GM18867 (cell line): ENCODE measurements at regions not wholly inside any gene's neighbourhood (a gene's known extent, or its start where the extent isn't known, plus 50 kb on each side); places are given as distances from the start of the nearest gene placed in this dataset.

ENCODE experiments used
- ATAC-seq: cut with Tn5 transposase; IDR thresholded peaks from one replicate; pipeline ENCODE4 v1.9.1; 2021; ENCODE audit warnings: mild to moderate bottlenecking, moderate library complexity; ENCODE audit not compliant: unreplicated experiment

DNA sequence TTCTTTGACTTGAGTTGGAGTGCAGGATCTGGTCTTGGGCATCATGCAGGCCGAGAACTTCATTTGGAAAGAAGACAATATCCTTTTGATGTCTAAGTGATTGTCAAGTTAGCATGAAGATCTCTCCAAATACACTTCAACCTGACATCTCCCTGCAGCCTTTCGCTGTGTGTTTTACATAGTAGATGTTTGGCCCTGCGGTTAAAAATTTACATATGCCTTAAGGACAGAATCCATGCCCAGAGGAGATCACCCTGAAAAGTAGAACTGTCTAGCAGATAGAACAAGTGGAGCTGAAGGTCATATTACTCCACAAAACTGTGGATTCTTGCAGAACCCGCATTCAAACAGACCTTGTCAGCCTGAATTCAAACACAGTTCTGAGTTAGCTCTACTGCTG, 409.9 kb downstream of the LPIN1 start:
- ATAC-seq = no peak

- ATAC-seq = no peak
Measured at GRCh38 chr2:12161085-12161484, 414.7 kb downstream of the LPIN1 start.

DNA sequence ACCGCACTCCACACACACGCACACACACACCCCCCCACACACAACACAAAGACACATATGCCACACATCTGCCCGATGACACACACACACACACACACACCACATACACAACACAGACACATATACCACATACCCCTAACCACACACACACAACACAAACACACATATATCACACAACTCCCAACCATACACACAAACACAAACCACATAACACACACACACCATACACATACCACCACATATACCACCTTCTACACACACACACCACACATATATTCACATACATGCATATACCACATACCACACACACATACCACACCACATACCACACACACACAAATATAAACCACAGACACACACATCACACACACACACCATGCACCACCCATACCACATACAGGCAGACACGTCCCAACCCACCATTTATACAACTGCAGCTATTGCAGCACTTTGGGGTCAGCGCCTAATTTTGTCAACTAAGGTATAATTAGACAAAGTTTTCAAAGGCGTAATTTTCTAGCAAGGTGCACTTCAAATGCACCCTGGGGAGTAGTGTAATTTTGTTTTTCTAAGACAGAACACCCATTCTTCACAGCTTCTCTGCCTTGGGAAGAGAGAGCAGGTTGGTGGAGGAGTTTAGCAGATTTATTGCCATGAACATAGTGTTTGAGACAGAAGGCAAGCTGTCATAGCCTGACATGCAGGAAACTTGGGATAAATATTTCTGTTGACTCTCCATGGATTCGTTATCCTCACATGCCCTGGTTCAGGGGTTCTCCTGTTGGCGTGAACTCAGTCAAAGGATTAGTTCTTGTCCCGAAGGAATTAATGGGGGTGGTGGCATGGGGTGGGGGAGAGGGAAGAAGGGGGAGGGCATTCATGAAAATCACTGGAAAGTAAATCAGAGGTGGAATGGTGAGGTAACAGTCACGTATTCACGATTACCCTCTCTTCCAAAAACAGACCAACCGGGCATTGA, 416.1 kb downstream of the LPIN1 start:
- no peak for ATAC-seq

DNA sequence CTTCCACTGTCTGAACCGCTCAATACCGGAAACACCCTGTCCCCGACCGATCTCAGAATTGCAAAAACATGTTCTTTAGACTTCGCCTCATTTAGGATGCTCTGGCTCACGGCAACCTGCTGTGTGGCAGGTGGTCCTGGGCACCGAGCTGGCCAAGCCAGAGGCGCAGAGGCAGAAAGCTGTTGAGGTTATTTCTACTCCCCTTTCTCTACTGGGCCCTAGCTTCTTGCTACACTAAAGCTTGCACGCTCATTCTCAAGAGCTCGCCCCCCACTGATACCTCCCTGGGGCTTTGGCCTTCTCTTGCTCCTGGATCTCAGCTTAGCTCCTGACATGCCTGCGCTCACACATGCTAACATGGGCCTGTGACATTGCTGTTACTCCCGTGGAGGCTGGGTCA, 417.4 kb downstream of the LPIN1 start:
- no peak for ATAC-seq

DNA sequence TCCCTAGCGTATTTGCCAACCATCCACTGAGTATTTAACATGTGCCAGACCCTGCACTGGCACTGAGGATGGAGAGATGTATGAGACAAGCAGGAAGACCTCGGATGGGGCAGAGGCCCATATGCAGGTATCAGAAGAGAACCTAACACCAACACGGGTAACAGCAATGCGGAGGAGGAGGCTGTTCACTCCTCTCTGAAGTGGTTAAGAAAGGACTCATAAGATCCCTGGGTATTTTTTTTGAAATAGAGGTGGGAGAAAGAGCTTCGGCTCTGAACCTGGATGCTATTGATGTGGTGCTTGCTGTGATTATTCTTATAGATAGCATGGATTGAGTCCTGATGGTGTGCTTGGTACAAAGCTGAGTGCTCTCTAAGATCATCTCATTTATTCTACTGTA, 418.3 kb downstream of the LPIN1 start:
- ATAC-seq = no peak

- ATAC-seq = no peak
Measured at GRCh38 chr2:12167525-12168317, 421.3 kb downstream of the LPIN1 start.

DNA sequence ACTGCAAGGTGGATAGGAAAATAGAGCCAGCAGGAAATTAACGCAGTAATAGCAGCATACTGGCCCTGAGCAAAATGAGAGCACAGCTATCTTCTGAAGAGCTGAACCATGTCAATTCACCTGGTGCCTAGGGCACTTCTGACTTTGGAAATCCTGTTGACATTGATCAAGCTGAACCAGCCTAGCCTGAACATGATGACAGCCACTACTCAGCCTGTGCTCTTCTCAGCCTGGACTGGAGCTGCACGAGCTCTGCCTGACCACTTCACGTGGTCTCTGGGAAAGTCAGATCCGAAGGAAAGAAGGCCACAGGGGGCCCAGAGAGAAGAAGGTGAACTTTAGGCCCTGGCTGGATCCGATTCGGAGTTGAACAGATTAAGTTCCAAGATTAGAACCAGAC, 421.9 kb downstream of the LPIN1 start:
- no peak for ATAC-seq

- ATAC-seq = no peak
Measured at GRCh38 chr2:12168791-12169388, 422.5 kb downstream of the LPIN1 start.

GRCh38 chr2:12169721-12170120, 423.3 kb downstream of the LPIN1 start:
- no peak for ATAC-seq

GRCh38 chr2:12170121-12170520, 423.7 kb downstream of the LPIN1 start:
- ATAC-seq = no peak

GRCh38 chr2:12173271-12173942, 427.0 kb downstream of the LPIN1 start:
- ATAC-seq = no peak

GRCh38 chr2:12173943-12174340, 427.5 kb downstream of the LPIN1 start:
- no peak for ATAC-seq

DNA sequence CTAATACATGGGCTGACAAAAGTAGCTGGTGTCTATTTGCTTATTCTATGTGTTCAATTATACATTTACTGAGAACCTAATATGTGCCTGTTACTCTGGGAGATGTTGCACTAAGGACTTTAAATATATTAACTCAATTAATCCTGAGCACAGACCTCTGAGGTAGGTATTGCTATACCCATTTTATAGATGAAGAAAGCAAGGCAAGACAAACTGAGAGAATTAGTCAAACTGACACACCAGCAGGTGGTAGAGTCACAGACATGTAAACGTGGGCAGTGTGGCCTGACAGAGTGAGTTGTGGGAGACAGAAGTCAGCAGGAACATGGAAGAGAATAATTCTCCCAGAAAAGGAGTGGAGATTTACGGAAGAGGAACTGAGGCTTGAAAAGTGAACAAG, 428.9 kb downstream of the LPIN1 start:
- ATAC-seq = no peak

DNA sequence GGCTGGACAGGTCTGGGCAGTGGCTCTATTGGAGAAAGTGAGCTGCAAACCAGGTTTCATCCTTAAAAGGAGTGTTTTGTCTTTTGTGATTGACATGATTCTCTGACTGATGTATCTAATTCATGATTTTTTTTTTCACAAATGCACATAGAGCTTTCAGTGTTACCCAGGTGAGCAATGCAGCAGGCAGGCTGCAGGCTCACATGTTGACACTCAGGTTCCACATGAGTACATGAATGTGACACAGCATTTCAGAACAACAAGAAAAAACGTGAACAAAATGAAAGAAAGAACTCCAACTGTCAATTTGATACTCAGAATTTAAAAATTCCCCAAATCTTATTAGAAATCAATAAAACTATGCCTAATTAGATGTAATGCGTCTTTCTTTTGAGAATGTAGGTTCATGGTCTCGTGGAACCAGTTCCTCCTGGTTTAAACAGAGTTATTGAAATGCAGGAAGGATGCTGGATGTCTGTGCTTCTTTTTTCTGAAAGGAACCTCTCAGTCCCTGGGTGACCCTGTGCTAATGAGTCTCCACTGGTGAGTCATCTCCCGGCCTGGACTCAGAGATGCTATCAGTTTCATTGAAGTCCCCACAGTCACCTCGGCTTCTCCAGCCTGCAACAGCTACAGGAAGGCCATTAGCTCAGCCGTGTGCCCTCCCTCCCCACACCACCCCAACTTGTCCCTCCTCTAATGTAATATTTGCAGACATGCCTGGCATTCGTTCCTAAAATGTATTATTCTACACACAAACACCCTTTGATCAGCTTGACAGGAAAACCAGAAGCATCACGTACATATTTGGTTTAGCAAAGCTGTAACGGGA, 430.4 kb downstream of the LPIN1 start:
- peak; percentile 88 for ATAC-seq

- peak; percentile 69 for ATAC-seq
Measured at GRCh38 chr2:12177455-12178288, 431.2 kb downstream of the LPIN1 start.

DNA sequence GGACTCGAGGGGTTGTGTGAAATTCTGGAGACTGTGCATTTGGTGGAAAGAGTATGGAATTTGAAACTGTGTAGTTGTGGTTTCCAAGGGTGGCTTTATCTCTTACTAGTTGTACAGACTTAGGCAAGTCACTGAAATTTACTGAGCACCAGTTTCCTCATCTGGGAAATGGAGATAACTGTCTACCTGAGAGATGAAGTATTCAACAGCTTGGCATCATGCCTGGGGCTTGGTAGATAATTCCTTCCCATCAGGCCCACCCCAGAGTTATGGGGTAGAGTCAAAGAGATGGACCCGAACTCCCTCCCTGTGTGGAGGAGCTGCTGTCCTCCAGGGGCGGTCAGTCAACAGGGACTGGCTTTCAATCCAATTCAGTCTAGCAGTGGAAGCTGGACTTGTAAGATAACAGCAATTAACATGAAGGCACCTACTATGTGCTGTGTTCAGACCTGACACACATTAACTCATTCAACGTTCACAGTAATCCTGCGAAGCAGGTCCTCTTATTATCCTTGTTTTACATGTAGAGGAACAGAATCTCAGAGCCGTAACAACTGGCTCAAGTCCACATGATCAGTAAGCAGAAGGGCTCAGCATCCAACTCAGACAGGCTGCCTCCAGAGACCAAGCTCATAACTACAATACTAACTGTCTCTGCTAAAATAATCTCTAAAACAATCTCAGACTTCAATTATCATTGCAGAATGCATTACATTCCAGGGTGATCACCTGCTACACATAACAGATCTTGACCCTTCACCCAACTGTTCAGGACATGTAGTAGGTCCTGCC, 432.1 kb downstream of the LPIN1 start:
- no peak for ATAC-seq

- ATAC-seq = no peak
Measured at GRCh38 chr2:12180031-12180430, 433.6 kb downstream of the LPIN1 start.

DNA sequence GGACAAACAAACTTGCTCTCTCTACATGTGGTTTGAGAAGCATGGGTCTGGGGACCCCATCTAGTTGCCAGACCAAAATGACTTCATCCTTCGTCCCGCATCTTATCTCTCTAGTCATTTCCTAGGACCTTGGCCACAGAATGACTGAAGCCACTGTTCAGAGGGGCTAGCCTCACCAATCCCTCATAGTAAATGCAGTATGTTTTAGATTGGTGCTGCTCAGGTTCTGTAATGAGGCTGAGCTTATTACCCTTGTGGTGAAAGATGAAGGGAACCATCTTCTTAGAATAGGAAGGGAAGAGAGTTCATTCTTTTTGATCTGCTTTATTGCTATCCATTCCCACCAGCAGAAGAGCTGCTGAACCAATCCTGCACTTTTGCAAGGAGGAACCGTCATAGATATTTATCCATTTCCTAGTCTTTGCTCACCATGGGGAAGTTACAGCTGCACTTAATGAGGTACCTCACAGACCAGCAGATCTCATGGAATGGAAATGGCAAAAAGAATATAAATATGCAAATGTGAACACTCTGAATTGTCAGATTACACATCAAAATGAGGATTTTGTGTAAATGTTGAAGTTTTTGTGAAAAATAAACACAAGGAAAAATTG, 436.7 kb downstream of the LPIN1 start:
- ATAC-seq = no peak
